Erythroblast (primary cell): ENCODE measurements at regions not wholly inside any gene's neighbourhood (a gene's known extent, or its start where the extent isn't known, plus 50 kb on each side); places are given as distances from the start of the nearest gene placed in this dataset.

Experiments used
- GATA1 ChIP-seq: IDR thresholded peaks from 2 replicates; pipeline ENCODE4 v1.6.1; 2011; ENCODE audit warnings: low read depth, mild to moderate bottlenecking, control low read depth, low read length, moderate library complexity
- POLR2A ChIP-seq: IDR thresholded peaks from 2 replicates; pipeline ENCODE4 v1.6.1; 2011; ENCODE audit warnings: mild to moderate bottlenecking, low read length

GRCh38 chr3:8371960-8372463, 129.6 kb upstream of the LMCD1 start:
- TF ChIP-seq POLR2A (no peak), GATA1 (no peak)
